A673 (cell line): ENCODE measurements at regions not wholly inside any gene's neighbourhood (a gene's known extent, or its start where the extent isn't known, plus 50 kb on each side); places are given as distances from the start of the nearest gene placed in this dataset.

Experiments
- BruUV-seq: library from RNA; stranded (reverse); fragments of 400-500 nt; replicated peaks from 2 replicates; lab custom pipeline; 2021; lab: Mats Ljungman, UMichigan
- CTCF ChIA-PET: fragments of 300-600 bp; sonication (Branson Sonifier 250); formaldehyde crosslinking; loops from one replicate; lab custom pipeline; 2022; ENCODE audit warnings: antibody characterized with exemption; lab: Charles Lee
- POLR2A ChIA-PET: fragments of 300-600 bp; sonication (Branson Sonifier 250); formaldehyde crosslinking; loops from one replicate; lab custom pipeline; 2022; ENCODE audit warnings: antibody characterized with exemption; ENCODE audit not compliant: low non-redundant PET; lab: Charles Lee
- DNase-seq: peaks from one replicate; pipeline ENCODE4 v3.0.0-alpha.2; 2015; ENCODE audit warnings: low spot score
- H3K27ac ChIP-seq: fragments of 200-600 bp; sonication (generic); 2 replicates; pipeline ENCODE4 v1.5.1; 2016; ENCODE audit warnings: mixed run types, low read depth, mild to moderate bottlenecking, mixed read lengths, antibody characterized with exemption, low read length; ENCODE audit not compliant: poor library complexity, severe bottlenecking
- H3K27me3 ChIP-seq: fragments of 200-600 bp; sonication (generic); replicated peaks from 2 replicates; pipeline ENCODE4 v1.6.1; 2017; ENCODE audit warnings: mixed run types, low read depth, mild to moderate bottlenecking, mixed read lengths, antibody characterized with exemption, low read length; ENCODE audit not compliant: insufficient read depth, poor library complexity
- H3K36me3 ChIP-seq: fragments of 200-600 bp; sonication (generic); 2 replicates; pipeline ENCODE4 v1.6.1; 2016; ENCODE audit warnings: mixed run types, mild to moderate bottlenecking, mixed read lengths, antibody characterized with exemption, low read length; ENCODE audit not compliant: insufficient read depth, poor library complexity, severe bottlenecking
- H3K4me1 ChIP-seq: fragments of 200-600 bp; sonication (generic); 2 replicates; pipeline ENCODE4 v1.6.1; 2017; ENCODE audit warnings: mixed run types, mild to moderate bottlenecking, mixed read lengths, antibody characterized with exemption, low read length; ENCODE audit not compliant: insufficient read depth, poor library complexity, severe bottlenecking
- H3K4me3 ChIP-seq: fragments of 200-600 bp; sonication (generic); 2 replicates; pipeline ENCODE4 v1.5.1; 2016; ENCODE audit warnings: low read depth, mixed run types, mild to moderate bottlenecking, mixed read lengths, low read length; ENCODE audit not compliant: poor library complexity, severe bottlenecking
- H3K9me3 ChIP-seq: fragments of 200-600 bp; sonication (generic); 2 replicates; pipeline ENCODE4 v1.6.1; 2016; ENCODE audit warnings: mixed run types, low read depth, mild to moderate bottlenecking, mixed read lengths, antibody characterized with exemption, low read length; ENCODE audit not compliant: poor library complexity, severe bottlenecking
- EZH2 ChIP-seq: fragments of 200-600 bp; sonication (generic); IDR thresholded peaks from 2 replicates; pipeline ENCODE4 v1.6.1; 2017; ENCODE audit warnings: borderline replicate concordance, low read depth, mild to moderate bottlenecking, mixed read lengths, antibody characterized with exemption, low read length; ENCODE audit not compliant: poor library complexity, severe bottlenecking
- intact Hi-C: fragments of 100-400 bp; cut with micrococcal nuclease; formaldehyde crosslinking; loops from one replicate; pipeline ENCODE4 v1.10.0; 2022; ENCODE audit not compliant: unreplicated experiment
- TF ChIP-seq, protein P1 (sequence below): fragments of 300-800, 200-600 bp; sonication (generic); conservative IDR thresholded peaks from 2 replicates; pipeline ENCODE4 v1.5.1; 2017; ENCODE audit warnings: low read depth, mild to moderate bottlenecking, antibody characterized with exemption, low read length, moderate library complexity, mixed read lengths

- no peak overlapping the region for H3K4me3 ChIP-seq
- TF ChIP-seq EZH2 = no peak
- TF ChIP-seq, protein P1, sequence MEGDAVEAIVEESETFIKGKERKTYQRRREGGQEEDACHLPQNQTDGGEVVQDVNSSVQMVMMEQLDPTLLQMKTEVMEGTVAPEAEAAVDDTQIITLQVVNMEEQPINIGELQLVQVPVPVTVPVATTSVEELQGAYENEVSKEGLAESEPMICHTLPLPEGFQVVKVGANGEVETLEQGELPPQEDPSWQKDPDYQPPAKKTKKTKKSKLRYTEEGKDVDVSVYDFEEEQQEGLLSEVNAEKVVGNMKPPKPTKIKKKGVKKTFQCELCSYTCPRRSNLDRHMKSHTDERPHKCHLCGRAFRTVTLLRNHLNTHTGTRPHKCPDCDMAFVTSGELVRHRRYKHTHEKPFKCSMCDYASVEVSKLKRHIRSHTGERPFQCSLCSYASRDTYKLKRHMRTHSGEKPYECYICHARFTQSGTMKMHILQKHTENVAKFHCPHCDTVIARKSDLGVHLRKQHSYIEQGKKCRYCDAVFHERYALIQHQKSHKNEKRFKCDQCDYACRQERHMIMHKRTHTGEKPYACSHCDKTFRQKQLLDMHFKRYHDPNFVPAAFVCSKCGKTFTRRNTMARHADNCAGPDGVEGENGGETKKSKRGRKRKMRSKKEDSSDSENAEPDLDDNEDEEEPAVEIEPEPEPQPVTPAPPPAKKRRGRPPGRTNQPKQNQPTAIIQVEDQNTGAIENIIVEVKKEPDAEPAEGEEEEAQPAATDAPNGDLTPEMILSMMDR = no peak
- no peaks in the 10 kb centered on the region for H3K27me3 ChIP-seq
- H3K4me1 ChIP-seq = no peaks in the 10 kb centered on the region
- intact Hi-C loops = no loop called here
- BruUV-seq = no TSS peak
- no peaks in the 10 kb centered on the region for H3K9me3 ChIP-seq
- ChIA-PET CTCF (no interaction called here), POLR2A (no interaction called here)
- no peak for DNase-seq
- no peak overlapping the region for H3K27ac ChIP-seq
- H3K36me3 ChIP-seq = no peaks in the 10 kb centered on the region
These were observed 87.5 kb upstream of the MITF start for GRCh38 chr3:69651765-69652164.

DNA sequence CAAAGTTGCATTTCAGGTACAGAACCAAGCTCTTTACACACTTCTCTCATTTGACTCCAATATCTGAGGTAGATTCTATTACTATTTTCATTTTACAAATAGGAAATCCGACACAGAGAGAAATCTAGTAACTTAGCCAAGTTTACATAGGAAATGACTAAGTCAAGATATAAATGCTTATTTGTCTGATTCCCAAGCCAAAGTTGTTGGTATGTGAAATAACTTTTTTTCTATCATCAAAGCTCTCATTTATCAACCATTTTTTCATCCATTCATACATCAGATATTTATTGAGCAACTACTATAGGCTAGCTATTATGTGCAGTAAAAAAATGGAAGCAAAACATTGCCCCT, 89.2 kb upstream of the MITF start:
- TF ChIP-seq, protein P1 = no peak
- no peak for TF ChIP-seq EZH2
- no peaks in the 10 kb centered on the region for H3K27me3 ChIP-seq
- BruUV-seq = no TSS peak
- no peaks in the 10 kb centered on the region for H3K36me3 ChIP-seq
- no peaks in the 10 kb centered on the region for H3K4me1 ChIP-seq
- CTCF ChIA-PET = no interaction called here
- no peak overlapping the region for H3K4me3 ChIP-seq
- no peaks in the 10 kb centered on the region for H3K9me3 ChIP-seq
- no peak overlapping the region for H3K27ac ChIP-seq
- DNase-seq = no peak
- POLR2A ChIA-PET = no interaction called here
- intact Hi-C loops = no loop called here

GRCh38 chr3:69649120-69650065, 89.9 kb upstream of the MITF start:
- H3K36me3 ChIP-seq = no peaks in the 10 kb centered on the region
- CTCF ChIA-PET = no interaction called here
- no peaks in the 10 kb centered on the region for H3K27me3 ChIP-seq
- no peaks in the 10 kb centered on the region for H3K4me1 ChIP-seq
- no peak overlapping the region for H3K27ac ChIP-seq
- TF ChIP-seq, protein P1 = no peak
- TF ChIP-seq EZH2 = no peak
- BruUV-seq = no TSS peak
- DNase-seq = no peak
- POLR2A ChIA-PET = no interaction called here
- H3K9me3 ChIP-seq = no peaks in the 10 kb centered on the region
- H3K4me3 ChIP-seq = no peak overlapping the region
- intact Hi-C loops = no loop called here
